HuH-7 (cell line): ENCODE measurements at regions not wholly inside any gene's neighbourhood (a gene's known extent, or its start where the extent isn't known, plus 50 kb on each side); places are given as distances from the start of the nearest gene placed in this dataset.
A peak's percentile ranks its signal among the peaks of the same experiment; 100 is the strongest.
"Not testable (repeated sequence)": the region's sequence is repeated elsewhere in the genome, so short reads cannot be mapped to it uniquely, and the experiment has no call there.

ENCODE experiments used
- DNase-seq: peaks from one replicate; pipeline ENCODE4 v3.0.0; 2011; ENCODE audit warnings: low spot score

DNA sequence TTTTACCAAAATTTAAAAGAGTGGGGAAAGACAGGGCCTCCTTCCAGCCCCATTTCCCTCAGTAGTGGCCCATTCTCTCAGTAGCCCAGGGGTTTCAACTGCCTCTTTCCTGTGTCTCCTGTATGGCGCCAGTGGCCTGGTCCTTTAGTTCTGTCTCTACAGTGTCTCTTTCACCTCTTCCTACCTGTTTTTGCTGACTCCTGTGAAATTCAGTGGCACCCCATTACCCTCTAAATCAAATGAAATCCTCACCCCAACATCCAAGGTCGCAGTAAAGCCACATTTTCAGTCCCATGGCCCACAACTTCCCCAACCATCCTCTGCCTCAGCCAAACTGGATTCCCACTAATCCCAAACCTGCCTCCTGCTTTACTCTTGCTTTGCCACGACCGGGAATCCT is 200.7 kb downstream of the IPMK start:
- no peak for DNase-seq

DNA sequence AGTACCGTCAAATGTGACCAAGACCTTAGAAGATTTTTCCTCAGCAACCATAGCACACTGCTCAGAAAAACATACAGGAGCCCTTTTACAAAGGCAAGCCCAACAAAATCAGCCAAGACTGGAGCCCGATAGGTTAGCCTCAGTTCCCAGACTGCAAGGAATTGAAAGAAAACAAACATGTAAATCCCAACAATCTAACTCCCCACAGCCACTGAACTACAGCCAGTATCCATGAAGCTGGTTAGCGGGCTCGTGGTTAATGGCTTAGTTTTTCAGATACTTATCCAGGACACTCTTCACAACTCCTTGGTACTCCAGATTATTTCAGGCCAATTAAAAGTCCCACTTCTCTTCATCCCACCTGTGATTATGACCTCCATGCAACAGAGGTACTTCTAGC is 201.6 kb downstream of the IPMK start:
- no peak for DNase-seq

DNA sequence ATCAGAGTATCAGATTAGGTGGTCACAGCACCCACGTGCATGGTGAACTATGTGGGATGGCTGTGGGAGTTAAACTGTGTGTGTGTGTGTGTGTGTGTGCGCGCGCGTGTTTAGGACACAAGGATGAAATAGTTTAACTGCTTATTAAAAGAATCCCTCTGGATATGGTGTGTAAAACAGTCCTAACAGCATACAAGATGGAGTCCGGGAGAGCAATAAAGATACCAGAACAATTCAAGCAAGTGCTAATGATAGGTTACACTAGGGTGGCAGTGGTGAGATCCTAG is 202.2 kb downstream of the IPMK start:
- no peak for DNase-seq

DNA sequence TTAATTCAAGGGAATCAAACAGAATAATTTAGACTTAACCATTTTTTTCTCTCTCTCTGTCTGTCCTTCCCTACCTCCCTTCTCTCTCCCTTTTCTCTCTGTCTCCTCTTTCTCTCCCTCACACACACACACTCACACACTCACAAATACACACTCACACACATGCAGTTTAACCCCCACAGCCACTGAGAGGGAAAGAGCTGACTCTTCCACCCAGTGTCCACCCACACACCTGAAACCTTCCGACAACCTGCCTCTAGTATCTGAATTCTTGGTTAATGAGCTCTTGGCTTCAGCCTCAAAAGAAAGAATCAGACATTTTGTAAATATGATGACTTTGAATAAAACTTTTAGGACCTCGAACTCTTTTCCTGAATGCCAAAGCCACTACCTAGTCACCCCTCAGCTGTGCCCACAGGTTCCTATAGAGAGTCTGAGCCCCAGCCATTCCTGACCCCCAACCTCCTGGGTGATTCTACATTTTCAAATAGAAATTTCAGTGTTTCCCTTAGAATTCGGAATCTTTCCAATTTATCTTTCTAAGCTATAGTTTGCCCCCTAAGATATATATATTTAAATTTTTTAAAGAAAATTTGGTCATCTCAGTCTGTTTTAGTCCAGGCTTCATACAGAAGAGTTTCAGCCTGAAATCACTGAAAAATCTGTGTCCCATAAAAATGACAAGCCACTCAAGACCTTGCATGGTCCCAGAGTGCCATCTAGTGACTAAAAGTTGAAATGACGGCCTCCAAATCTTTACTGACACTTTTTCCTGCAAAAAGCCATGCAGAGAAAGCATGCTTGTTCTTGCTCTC is 202.8 kb downstream of the IPMK start:
- peak; percentile 17 for DNase-seq

DNA sequence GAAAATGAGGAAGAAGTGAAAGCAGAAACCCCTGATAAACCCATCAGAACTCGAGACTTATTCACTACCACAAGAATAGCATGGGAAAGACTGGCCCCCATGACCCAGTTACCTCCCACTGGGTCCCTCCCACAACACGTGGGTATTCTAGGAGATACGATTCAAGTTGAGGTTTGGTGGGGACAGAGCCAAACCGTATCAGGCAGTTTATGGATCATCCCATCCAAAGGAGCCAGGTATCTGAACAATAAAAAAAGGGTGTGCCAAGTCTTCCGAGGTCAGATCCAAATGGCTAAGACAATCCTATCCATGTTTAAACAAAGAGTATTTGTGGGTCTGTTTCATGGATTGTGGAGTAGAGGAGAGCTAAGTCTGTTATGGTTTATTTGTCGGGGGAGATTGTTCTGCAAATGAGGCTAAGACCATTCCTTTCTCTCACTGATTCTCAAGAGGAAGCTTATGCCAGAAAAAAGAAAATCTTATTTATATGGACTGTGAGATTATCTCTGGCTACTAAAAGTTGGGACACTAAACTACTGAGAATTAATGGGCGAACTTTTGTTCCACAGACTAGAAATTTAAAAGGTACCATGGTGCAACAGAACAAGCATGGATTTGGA is 203.7 kb downstream of the IPMK start:
- no peak for DNase-seq

DNA sequence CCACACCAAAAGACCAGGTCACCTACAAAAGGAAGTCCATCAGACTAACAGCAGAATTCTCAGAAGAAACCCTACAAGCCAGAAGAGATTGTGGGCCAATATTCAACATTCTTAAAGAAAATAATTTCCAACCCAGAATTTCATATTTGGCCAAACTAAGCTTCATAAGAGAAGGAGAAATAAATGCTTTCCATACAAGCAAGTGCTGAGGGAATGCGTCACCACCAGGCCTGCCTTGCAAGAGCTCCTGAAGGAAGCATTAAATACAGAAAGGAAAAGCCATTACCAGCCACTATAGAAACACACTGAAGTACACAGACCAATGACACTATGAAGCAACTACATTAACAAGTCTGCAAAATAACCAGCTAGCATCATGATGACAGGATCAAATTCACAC is 209.0 kb downstream of the IPMK start:
- not testable (repeated sequence) for DNase-seq

DNA sequence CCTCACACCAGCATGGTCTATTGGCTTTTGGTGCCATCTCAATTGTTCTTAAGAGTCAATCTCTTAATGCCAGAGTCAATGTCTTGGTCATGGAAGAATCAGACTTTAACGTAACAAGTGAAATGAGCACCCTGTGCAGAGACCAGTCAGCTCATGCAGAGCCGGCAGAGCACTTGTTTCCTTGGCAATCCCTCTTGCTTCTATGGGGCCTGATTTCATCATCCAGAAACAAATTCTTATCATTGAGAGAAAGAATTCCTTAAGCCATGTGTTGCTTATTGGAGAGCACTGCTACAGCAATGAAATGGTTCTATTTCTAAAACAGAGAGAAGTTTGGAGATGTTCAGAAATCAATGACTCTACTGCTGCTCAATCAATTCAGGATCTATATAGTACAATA is 212.8 kb downstream of the IPMK start:
- DNase-seq: no peak

DNA sequence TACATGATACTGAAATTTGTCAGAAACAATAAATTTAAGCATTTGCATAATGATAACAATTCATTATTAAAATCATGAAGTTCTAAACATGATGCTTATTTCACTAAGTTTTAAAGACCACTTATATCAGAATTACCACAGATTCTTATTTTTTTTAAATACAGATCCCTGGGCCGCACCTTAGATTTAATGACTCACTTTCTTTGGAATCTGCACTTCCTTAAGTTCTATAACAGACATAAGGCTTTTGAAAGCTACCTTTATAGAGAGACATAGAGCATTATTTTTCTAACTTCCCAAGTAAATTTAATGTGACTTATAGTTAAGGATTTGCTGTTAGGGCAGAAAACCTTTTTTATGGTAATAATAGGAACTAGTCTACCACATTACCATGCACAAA is 214.9 kb downstream of the IPMK start:
- DNase-seq: no peak

DNA sequence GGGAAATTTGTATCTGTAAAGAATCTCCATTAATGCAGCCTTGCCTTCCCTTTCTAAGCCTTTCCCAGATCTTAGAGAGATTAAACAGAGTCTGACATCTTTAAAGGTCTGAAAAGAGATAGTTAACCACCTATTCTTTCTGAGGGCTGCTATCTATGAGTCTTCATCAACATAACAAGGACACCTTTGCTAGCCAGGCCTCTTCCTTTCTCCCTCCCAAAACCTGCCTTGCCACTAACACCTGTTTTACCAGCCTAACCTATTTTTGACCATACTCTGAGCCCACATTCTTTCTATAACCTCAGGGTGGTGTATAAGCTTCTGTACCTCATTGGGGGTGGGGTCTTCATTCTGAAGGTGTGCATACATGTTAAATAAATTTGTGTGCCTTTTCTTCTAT is 217.1 kb downstream of the IPMK start:
- DNase-seq: no peak

DNA sequence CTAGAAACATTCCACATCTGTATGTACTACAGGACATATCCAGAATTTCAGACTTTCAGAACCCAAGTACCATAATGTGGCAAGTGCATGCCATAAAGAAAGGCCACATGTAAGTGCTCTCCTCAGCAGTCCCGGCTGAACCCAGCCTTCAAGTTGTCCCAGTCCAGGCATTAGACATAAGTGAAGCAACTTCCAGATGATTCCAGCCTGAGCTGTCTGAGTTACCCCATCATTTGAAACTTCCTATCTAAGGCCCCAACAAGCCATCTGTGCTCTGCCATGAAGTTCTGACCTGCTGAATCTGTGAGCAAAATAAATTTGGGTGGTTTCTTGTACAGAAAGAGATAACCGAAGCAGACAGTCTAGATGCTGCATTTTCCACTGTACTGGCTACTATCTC is 218.8 kb downstream of the IPMK start:
- DNase-seq: no peak

DNA sequence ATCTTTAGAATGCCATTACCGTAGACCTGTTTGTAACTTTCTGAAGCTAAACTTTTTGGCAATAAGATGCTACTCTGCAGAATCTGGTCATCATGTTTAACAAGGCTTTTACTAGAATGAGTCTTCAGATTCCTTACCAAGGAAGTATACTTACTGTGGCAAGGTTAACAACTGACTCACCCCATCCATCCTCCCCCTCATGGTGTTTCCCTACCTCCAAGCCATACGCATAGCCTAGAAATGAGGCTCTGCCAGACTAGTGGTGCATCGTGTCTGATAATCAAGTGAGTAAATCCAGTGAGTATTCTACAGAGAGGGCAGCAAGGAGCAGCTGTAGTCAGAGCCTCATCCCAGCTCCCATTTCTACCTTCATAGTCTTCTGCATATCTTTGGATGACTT is 223.6 kb downstream of the IPMK start:
- DNase-seq: no peak

DNA sequence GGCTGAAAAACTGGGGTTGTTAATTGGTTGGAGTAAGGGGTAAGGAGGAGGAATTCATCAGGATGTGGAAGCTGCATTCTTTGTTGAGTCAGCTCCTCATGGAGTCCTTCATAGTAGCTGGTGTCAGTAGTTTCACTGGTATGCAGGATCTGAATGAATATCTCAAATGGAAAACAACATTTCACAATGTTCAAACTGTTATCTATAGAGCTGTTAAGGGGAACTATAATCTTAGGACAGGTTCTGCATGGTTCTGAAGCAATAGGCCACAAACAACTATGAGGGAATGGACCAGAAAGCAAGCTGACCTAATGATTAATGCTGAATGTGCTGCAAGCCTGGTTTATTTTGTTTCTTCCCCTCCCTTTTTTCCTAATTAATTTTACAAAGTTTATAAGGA is 225.8 kb downstream of the IPMK start:
- DNase-seq: no peak

DNA sequence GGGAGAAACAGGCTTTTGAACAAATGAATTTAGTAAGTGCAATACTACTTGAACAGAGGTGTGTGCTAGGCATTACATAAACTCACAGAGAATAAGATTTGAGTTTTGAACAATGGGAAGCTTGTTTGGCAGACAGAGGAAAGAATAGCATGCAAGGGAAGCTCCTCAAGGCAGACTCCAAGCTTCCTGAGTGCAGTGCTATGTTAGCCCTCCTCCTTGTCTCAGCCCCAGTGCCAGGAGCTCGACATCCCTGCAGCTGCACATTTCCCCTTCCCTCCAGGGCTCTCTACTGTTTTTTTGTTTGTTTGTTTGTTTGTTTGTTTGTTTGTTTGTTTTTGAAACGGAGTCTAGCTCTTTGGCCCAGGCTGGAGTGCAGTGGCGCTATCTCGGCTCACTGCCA is 237.5 kb downstream of the IPMK start:
- DNase-seq: no peak

DNA sequence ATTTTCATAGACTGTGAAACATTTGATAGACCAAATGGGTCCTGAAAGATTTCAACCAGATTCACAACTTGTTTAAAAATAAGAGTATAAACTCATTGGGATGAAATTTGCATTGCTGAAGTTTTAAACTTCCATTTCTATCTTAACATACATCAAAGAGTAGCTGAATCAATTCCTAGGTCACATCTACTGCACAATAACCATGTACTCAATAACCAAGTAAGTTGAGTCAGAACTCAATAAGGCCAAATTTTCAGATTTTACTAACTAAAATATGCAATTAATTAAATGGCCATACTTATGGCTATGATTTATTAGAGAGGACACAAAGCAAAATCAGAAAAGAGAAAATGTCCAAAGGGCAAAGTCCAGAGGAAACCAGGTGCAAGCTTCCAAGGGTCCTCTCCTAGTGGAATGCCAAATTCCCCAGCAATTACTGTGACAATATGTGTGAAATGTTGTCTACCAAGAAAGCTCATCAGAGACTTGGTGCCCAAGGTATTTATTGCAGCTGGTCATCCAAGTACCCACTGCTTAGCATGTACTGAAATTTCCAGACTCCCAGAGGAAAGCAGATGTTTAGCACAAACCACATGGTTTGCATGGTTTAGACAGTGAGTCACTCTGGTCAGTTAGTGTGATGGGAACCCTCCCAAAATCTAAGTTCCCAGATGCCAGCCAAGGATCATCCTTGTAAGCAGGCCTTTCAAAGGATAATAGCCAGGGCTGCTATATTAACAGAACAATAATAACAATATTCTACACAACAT is 238.9 kb downstream of the IPMK start:
- DNase-seq: no peak

DNA sequence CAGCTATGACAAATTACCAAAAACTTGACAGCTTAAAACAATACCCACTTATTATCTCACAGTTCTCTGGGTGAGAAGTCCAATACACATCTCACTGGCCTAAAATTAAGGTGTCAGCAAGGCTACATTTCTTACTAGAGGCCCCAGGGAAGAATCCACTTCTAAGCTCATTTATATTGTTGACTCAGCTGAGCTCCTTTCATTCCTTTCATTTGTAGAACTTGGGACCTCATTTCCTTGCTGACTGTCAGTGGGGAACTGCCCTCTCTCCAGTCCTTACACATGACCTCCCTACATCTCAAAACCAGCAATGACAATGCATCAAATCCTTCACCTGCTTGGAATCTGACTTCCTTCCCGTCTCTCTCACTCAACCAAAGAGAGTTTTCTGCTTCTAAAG is 240.3 kb downstream of the IPMK start:
- no peak for DNase-seq

DNA sequence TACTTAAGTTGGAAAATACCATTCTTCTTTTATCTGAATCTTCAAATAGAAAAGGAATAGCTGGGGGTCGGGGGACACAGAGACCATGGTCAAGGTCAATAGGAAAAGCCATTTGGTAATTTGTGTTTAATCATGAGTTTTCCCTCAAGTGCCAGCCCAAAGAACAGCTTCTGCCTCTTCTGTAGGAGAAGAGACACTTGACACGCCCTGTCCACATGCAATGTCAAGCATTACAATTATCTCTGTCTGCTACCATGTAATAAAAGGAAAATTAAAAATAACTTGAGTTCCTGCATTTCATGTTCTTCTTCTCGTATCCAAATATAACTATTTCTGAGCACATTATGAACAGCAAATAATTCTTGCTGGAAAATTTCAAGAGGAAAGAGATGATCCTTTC is 241.7 kb downstream of the IPMK start:
- no peak for DNase-seq

DNA sequence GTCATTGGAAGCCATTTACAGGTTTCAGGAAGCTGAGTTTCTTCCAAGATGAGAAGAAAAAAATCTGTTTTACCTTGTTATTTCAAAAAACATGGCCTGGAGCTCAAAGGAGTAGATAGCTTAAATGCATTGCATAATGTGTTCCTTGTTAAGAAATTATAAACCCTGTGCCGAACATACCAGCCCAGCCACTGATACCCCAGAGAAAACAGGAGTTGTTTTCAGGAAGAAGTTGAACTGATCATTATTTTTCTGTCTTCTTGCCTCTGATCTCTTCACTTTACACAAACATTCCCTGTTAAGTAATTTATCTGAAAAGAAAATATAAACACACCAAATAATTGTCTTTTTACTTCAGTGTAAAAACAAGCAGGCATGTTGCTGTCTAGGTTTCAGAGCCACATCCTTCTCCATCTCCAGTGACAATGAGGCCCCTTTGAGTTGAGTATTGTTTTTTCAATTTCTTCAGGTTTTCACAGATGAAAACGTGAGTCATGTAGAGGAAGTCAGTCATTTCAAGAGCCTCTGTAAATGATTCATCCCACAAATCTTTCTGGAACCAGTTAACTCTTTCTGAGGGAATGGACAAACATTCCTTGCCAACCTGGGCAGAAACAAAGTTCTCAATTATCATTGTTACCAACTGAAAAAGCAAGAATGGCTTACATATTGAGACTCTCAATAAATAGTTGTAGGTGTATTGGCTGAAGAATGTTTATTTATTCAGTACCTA is 244.2 kb downstream of the IPMK start:
- peak; percentile 4 for DNase-seq

DNA sequence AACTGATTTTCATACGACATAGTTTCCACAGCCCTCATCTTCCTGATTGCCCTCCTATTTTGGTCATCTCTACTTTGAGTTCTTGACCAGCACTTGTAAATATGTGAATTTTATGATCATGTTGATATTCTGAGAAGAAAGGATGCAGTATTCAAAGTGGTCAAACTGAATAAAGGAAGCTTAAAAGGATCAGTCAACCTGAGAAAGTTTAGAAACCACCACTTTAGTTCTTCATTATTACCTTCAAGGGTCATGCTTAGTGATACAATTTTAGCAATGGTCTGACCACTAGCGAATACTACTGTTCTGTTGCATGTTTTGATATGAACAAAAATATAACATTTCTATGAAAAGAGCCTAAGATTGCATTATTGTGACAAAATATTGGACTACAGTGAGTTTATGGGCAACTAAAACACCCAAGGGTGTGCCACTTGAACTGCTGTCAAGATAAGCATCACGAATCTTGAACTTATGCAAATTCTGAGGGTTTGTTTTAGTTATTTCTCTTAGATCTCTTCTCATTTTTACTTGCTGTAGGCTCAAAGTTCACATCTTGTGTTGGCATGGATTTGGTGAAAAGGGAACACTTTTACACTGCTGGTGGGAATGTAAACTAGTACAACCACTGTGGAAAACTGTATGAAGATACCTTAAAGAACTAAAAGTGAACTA is 247.7 kb downstream of the IPMK start:
- no peak for DNase-seq

DNA sequence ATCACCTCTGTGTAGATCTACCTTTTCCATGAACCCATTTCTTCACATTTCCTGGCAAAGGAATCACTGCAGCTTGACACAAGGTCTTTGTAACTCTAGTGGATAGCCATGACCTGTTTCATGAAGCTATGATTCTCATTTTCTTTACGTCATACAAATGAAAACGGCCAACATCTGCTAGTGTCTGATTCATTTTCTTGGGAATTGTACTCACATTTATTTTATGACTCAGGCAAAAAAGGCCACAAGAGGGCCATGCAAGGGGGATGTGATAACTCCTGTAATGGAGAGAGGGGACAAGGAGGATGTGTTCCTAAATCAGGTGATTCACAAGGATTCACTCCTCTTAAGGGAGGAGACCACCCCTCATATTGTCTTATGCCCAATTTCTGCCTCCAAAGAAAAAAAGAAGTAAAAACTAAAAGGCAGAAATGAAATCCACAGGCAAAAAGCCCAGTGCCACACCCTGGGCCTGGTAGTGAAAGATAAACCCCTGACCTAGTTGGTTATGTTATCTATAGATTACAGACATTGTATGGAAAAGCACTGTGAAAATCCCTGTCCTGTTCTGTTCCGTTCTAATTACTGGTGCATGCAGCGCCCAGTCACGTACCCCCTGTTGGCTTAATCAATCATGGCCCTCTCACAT is 249.9 kb downstream of the IPMK start:
- DNase-seq: no peak

DNA sequence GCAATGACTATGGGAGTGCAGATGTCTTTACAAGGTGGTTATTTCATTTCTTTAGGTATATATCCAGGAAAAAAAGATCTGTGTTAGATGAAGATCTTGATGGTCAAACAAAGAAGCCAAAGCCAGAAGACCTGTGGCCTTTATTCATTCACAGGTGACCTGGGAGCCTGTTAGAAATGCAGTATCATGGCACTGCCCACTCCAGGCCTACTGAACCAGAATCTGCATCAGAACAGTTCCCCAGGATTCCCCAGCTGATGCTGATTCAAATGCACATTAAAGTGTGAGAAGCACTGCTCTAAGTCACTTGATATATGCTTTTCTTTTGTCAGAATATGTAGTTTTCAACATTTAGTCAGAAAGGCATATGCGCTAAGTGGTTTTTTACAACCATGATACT is 251.1 kb downstream of the IPMK start:
- no peak for DNase-seq

DNA sequence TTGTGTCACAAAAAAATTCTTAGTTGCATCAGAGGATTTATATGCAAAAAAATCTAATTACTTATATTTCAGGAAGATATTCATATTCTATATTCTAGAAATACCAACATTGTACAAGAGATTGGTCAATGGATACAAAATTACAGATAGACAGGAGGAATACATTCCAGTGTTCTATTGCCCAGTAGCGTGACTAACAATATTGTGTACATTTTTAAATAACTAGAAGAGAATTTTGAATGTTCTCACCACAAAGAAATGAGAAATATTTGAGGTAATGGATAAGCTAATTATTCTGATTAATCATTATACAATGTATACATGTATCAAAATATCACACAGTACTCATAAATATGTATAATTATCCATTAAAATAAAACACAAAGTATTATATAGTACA is 253.3 kb downstream of the IPMK start:
- no peak for DNase-seq

DNA sequence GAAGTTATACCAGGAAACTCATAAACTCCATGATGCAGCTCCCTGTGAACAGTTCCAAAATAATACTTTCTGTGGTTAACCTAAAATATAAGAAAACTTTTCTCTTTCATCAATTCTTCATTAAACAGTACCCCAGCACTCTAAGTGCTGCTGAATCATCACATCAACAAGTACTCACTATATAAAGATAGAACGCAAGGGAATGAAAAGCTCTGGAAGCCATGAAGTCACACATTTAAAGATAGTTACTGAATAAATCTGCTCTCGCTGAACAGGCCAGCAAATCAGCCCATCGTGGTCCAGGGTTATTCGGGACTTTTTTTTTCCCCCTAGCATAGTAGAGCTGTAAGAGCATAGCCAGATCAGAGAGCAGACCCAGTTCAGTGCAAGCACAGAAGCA is 254.3 kb downstream of the IPMK start:
- no peak for DNase-seq
